H1 (cell line): ENCODE measurements at regions not wholly inside any gene's neighbourhood (a gene's known extent, or its start where the extent isn't known, plus 50 kb on each side); places are given as distances from the start of the nearest gene placed in this dataset.

ENCODE experiments used
- CTCF ChIA-PET: fragments of 300-600 bp; sonication (Branson Sonifier 250); formaldehyde crosslinking; loops from one replicate; lab custom pipeline; 2021; ENCODE audit not compliant: partially characterized antibody; lab: Charles Lee
- POLR2A ChIA-PET: fragments of 300-600 bp; sonication (Branson Sonifier 250); formaldehyde crosslinking; loops from one replicate; lab custom pipeline; 2021; ENCODE audit warnings: inconsistent platforms; ENCODE audit not compliant: partially characterized antibody; lab: Charles Lee
- DNase-seq, 2 experiments: peaks; one replicate each; pipeline versions ENCODE4 v3.0.0 to v3.0.0-alpha.2; 2010 to 2022; ENCODE audit warnings: low spot score in 2 of 2, low read depth in 1 of 2, mixed read lengths in 1 of 2
- FAIRE-seq: peaks from 2 replicates; lab custom pipeline; 2011; peaks lifted over from hg19 to GRCh38; lab: Jason Lieb, UNC
- H2AFZ ChIP-seq: 2 replicates; pipeline ENCODE4 v1.8.1; 2012; ENCODE audit warnings: low read length, inconsistent platforms
- H2AK5ac ChIP-seq: 2 replicates; pipeline ENCODE4 v1.6.1; 2013; ENCODE audit warnings: low read depth, low read length
- H2BK120ac ChIP-seq: replicated peaks from 2 replicates; pipeline ENCODE3; 2013; ENCODE audit warnings: low read depth, low read length, inconsistent platforms
- H2BK12ac ChIP-seq: 2 replicates; pipeline ENCODE4 v1.6.1; 2013; ENCODE audit warnings: low read depth, low read length
- H2BK15ac ChIP-seq: 2 replicates; pipeline ENCODE4 v1.6.1; 2013; ENCODE audit warnings: low read length
- H2BK20ac ChIP-seq: 2 replicates; pipeline ENCODE4 v1.6.1; 2013; ENCODE audit warnings: low read length
- H2BK5ac ChIP-seq: 2 replicates; pipeline ENCODE4 v1.6.1; 2013; ENCODE audit warnings: low read depth, low read length
- H3K14ac ChIP-seq: 2 replicates; pipeline ENCODE4 v1.6.1; 2013; ENCODE audit warnings: inconsistent platforms; ENCODE audit not compliant: insufficient read length
- H3K18ac ChIP-seq: 2 replicates; pipeline ENCODE4 v1.6.1; 2013; ENCODE audit warnings: low read length; ENCODE audit errors: extremely low read depth
- H3K23ac ChIP-seq: 2 replicates; pipeline ENCODE4 v1.6.1; 2013; ENCODE audit warnings: inconsistent platforms; ENCODE audit not compliant: insufficient read length
- H3K23me2 ChIP-seq: 2 replicates; pipeline ENCODE4 v1.6.1; 2013; ENCODE audit warnings: low read depth, low read length
- H3K27ac ChIP-seq: 2 replicates; pipeline ENCODE4 v1.6.1; 2011; ENCODE audit warnings: low read depth, low read length, inconsistent platforms
- H3K27me3 ChIP-seq, 4 experiments: replicated peaks in 1 of 4; 1 replicate in 1 of 4; 2 replicates in 3 of 4; pipeline versions ENCODE4 v1.6.1 to v1.8.1; 2011 to 2013; ENCODE audit warnings: low read length in 3 of 4, mild to moderate bottlenecking in 3 of 4, inconsistent platforms in 2 of 4, mixed read lengths in 2 of 4, moderate library complexity in 1 of 4; ENCODE audit not compliant: control insufficient read depth in 3 of 4, insufficient read depth in 3 of 4; ENCODE audit errors: extremely low read depth in 1 of 4
- H3K36me3 ChIP-seq, 4 experiments: 2 replicates each; pipeline versions ENCODE4 v1.6.1 to v1.8.1; 2011 to 2013; ENCODE audit warnings: mild to moderate bottlenecking in 4 of 4, low read length in 3 of 4, moderate library complexity in 2 of 4, control low read depth in 1 of 4, inconsistent platforms in 1 of 4; ENCODE audit not compliant: insufficient read depth in 4 of 4, control insufficient read depth in 2 of 4
- H3K4ac ChIP-seq: replicated peaks from 2 replicates; pipeline ENCODE3; 2013; ENCODE audit warnings: low read length, low read depth, mixed read lengths, inconsistent platforms; ENCODE audit not compliant: insufficient read length
- H3K4me1 ChIP-seq, 4 experiments: replicated peaks in 1 of 4; 1 replicate in 1 of 4; 2 replicates in 3 of 4; pipeline versions ENCODE4 v1.6.1 to v1.8.1; 2011 to 2013; ENCODE audit warnings: low read length in 3 of 4, inconsistent platforms in 2 of 4, mixed read lengths in 1 of 4; ENCODE audit not compliant: insufficient read depth in 4 of 4, control insufficient read depth in 3 of 4
- H3K4me2 ChIP-seq, 2 experiments: 2 replicates each; pipeline versions ENCODE4 v1.6.1 to v1.8.1; 2011 to 2013; ENCODE audit warnings: low read depth in 2 of 2, low read length in 2 of 2, control low read depth in 1 of 2, inconsistent platforms in 1 of 2, mild to moderate bottlenecking in 1 of 2; ENCODE audit not compliant: insufficient read depth in 1 of 2
- H3K4me3 ChIP-seq, 4 experiments: fragments of 200-600, 300-600 bp in 1 of 4; sonication (generic), shearing (Covaris generic), sonication (Bioruptor Twin) in 1 of 4; 2 replicates each; pipeline versions ENCODE4 v1.5.1 to v1.8.1; 2011 to 2016; ENCODE audit warnings: low read length in 4 of 4, low read depth in 3 of 4, control low read depth in 2 of 4, inconsistent platforms in 2 of 4, mild to moderate bottlenecking in 2 of 4, mixed read lengths in 1 of 4, moderate library complexity in 1 of 4; ENCODE audit not compliant: insufficient read depth in 2 of 4; ENCODE audit errors: extremely low read depth in 1 of 4
- H3K56ac ChIP-seq: replicated peaks from 2 replicates; pipeline ENCODE3; 2013; ENCODE audit warnings: low read depth, mild to moderate bottlenecking, mixed read lengths, low read length, inconsistent platforms; ENCODE audit not compliant: insufficient read length
- H3K79me1 ChIP-seq: 2 replicates; pipeline ENCODE4 v1.6.1; 2013; ENCODE audit warnings: low read depth, low read length, control low read depth
- H3K79me2 ChIP-seq, 2 experiments: 2 replicates each; pipeline versions ENCODE4 v1.6.1 to v1.8.1; 2012 to 2013; ENCODE audit warnings: low read length in 2 of 2, mild to moderate bottlenecking in 2 of 2, inconsistent platforms in 1 of 2; ENCODE audit not compliant: insufficient read depth in 2 of 2, control insufficient read depth in 1 of 2
- H3K9ac ChIP-seq, 4 experiments: replicated peaks in 1 of 4; 1 replicate in 1 of 4; 2 replicates in 3 of 4; pipeline versions ENCODE4 v1.6.1 to v1.8.1; 2011 to 2013; ENCODE audit warnings: low read depth in 3 of 4, low read length in 3 of 4, control low read depth in 2 of 4, mild to moderate bottlenecking in 2 of 4, moderate library complexity in 2 of 4, inconsistent platforms in 1 of 4; ENCODE audit errors: extremely low read depth in 1 of 4
- H3K9me3 ChIP-seq, 2 experiments: 2 replicates each; pipeline versions ENCODE4 v1.6.1 to v1.8.1; 2012 to 2013; ENCODE audit warnings: mild to moderate bottlenecking in 2 of 2, moderate library complexity in 2 of 2, control low read depth in 1 of 2, inconsistent platforms in 1 of 2, low read depth in 1 of 2, low read length in 1 of 2, mixed read lengths in 1 of 2; ENCODE audit not compliant: insufficient read depth in 2 of 2
- H4K20me1 ChIP-seq, 2 experiments: replicated peaks in 1 of 2; 2 replicates each; pipeline versions ENCODE3 to v1.8.1; 2011 to 2013; ENCODE audit warnings: inconsistent platforms in 2 of 2, low read length in 2 of 2, mild to moderate bottlenecking in 1 of 2; ENCODE audit not compliant: insufficient read depth in 2 of 2, control insufficient read depth in 1 of 2
- H4K5ac ChIP-seq: 2 replicates; pipeline ENCODE4 v1.6.1; 2013; ENCODE audit warnings: low read length, low read depth, mixed read lengths, inconsistent platforms; ENCODE audit not compliant: insufficient read length
- H4K8ac ChIP-seq: 2 replicates; pipeline ENCODE4 v1.8.0; 2013; ENCODE audit warnings: mild to moderate bottlenecking, moderate library complexity, low read length, inconsistent platforms; ENCODE audit not compliant: insufficient read depth; ENCODE audit errors: extremely low read depth
- H4K91ac ChIP-seq: replicated peaks from 2 replicates; pipeline ENCODE3; 2013; ENCODE audit warnings: low read length, mixed read lengths, inconsistent platforms; ENCODE audit not compliant: insufficient read length
- CREB1 ChIP-seq: IDR thresholded peaks from 2 replicates; pipeline ENCODE4 v1.6.1; 2012; ENCODE audit warnings: inconsistent platforms
- CTCF ChIP-seq, 3 experiments: IDR thresholded peaks; 1 replicate in 2 of 3; 2 replicates in 1 of 3; pipeline versions ENCODE4 v1.5.1 to v1.6.1; 2011; ENCODE audit warnings: low read length in 3 of 3, mild to moderate bottlenecking in 3 of 3, inconsistent platforms in 2 of 3, low read depth in 1 of 3, moderate library complexity in 1 of 3; ENCODE audit not compliant: insufficient read depth in 1 of 3; ENCODE audit errors: control extremely low read depth in 1 of 3
- EP300 ChIP-seq, 2 experiments: IDR thresholded peaks; 1 replicate in 1 of 2; 2 replicates in 1 of 2; pipeline ENCODE4 v1.6.1; 2011 to 2012; ENCODE audit warnings: low read depth in 2 of 2, low read length in 2 of 2, mild to moderate bottlenecking in 2 of 2, borderline replicate concordance in 1 of 2, inconsistent platforms in 1 of 2, moderate library complexity in 1 of 2
- HDAC2 ChIP-seq, 2 experiments: fragments of 300-600 bp in 1 of 2; sonication (generic) in 1 of 2; IDR thresholded peaks; 2 replicates each; pipeline ENCODE4 v1.6.1; 2011 to 2012; ENCODE audit warnings: low read depth in 2 of 2, low read length in 2 of 2, mild to moderate bottlenecking in 2 of 2, moderate library complexity in 2 of 2, borderline replicate concordance in 1 of 2, inconsistent platforms in 1 of 2
- JUND ChIP-seq: IDR thresholded peaks from 2 replicates; pipeline ENCODE4 v1.6.1; 2011; ENCODE audit warnings: mild to moderate bottlenecking, improper control_type of control experiment, low read length
- KDM1A ChIP-seq: fragments of 200-600, 300-600 bp; sonication (generic); IDR thresholded peaks from 2 replicates; pipeline ENCODE4 v1.7.1; 2016; ENCODE audit warnings: mild to moderate bottlenecking, low read length, borderline replicate concordance
- KDM4A ChIP-seq: IDR thresholded peaks from one replicate; pipeline ENCODE4 v1.7.1; 2012; ENCODE audit warnings: low read depth, mild to moderate bottlenecking, moderate library complexity, low read length, inconsistent platforms; ENCODE audit not compliant: severe bottlenecking
- NRF1 ChIP-seq: IDR thresholded peaks from 2 replicates; pipeline ENCODE4 v1.6.1; 2011; ENCODE audit warnings: mild to moderate bottlenecking, low read depth, low read length, improper control_type of control experiment
- POU5F1 ChIP-seq: IDR thresholded peaks from 2 replicates; pipeline ENCODE4 v1.6.1; 2011; ENCODE audit warnings: low read depth, mild to moderate bottlenecking, low read length, moderate library complexity
- SUZ12 ChIP-seq: fragments of 200-600 bp; sonication (generic); IDR thresholded peaks from 2 replicates; pipeline ENCODE4 v1.6.1; 2012; ENCODE audit warnings: mild to moderate bottlenecking, inconsistent platforms, low read length, moderate library complexity, mixed read lengths
- TBP ChIP-seq: IDR thresholded peaks from 2 replicates; pipeline ENCODE4 v1.6.1; 2011; ENCODE audit warnings: low read depth, low read length, improper control_type of control experiment
- ZNF274 ChIP-seq: IDR thresholded peaks from 2 replicates; pipeline ENCODE4 v1.7.0; 2012; ENCODE audit warnings: low read length, borderline replicate concordance; ENCODE audit errors: extremely low read depth
- WGBS, 2 experiments: shearing (Covaris generic) in 1 of 2; methylation state at CpG; one replicate each; pipeline versions ENCODE4 v1.1.6 to v1.1.7; 2013 to 2015; ENCODE audit warnings: low lambda C conversion rate in 2 of 2, mixed read lengths in 2 of 2, inconsistent platforms in 1 of 2, low coverage in 1 of 2, missing lambda C conversion rate in 1 of 2; ENCODE audit not compliant: insufficient replicate concordance in 2 of 2, insufficient coverage in 1 of 2, insufficient read length in 1 of 2; ENCODE audit errors: extremely low coverage in 1 of 2, missing lambda C conversion rate in 1 of 2; 5-methylcytosine and 5-hydroxymethylcytosine counted together

GRCh38 chr5:152066784-152067183 lies 142.1 kb upstream of the GLRA1 start:
- Histone ChIP-seq H2BK5ac (no peak overlapping the region), H4K91ac (no peak overlapping the region), H3K9ac (no peak overlapping the region), H2BK120ac (no peak overlapping the region), H3K18ac (no peak overlapping the region), H3K79me1 (no peaks in the 10 kb centered on the region), H3K36me3 (no peaks in the 10 kb centered on the region), H2BK20ac (no peak overlapping the region), H2AK5ac (no peak overlapping the region), H2BK12ac (no peak overlapping the region), H3K4me2 (no peak overlapping the region), H3K23ac (no peak overlapping the region), H3K56ac (no peak overlapping the region), H2AFZ (no peak overlapping the region), H4K8ac (no peak overlapping the region), H3K23me2 (no peaks in the 10 kb centered on the region), H4K20me1 (no peaks in the 10 kb centered on the region), H3K27ac (no peak overlapping the region), H3K4me1 (peaks cover 0 to 7% (median 2%) of the 10 kb centered on the region in 4 experiments; a peak in 2 of 7 replicates), H3K27me3 (no peaks in the 10 kb centered on the region), H3K79me2 (no peaks in the 10 kb centered on the region), H4K5ac (no peak overlapping the region), H3K9me3 (no peaks in the 10 kb centered on the region)
- CTCF ChIA-PET: interaction anchor here (1.7 kb wide), 1 partner anchor 13 kb away, joined by 4 read pairs; no protein-coding TSS in a partner anchor
- FAIRE-seq: no peak
- TF ChIP-seq SUZ12 (no peak), HDAC2 (IDR thresholded peaks at IDR 0.05; ENCODE audit: borderline replicate concordance in 1 of 2, low read depth in 2 of 2, low read length in 2 of 2) (no peak), TBP (no peak), CREB1 (no peak), EP300 (IDR thresholded peaks at IDR 0.05; ENCODE audit: borderline replicate concordance in 1 of 2, low read depth in 2 of 2, low read length in 2 of 2) (no peak), JUND (no peak), CTCF (IDR thresholded peaks at IDR 0.05; ENCODE audit: control extremely low read depth in 1 of 3, insufficient read depth in 1 of 3, low read depth in 1 of 3, low read length in 3 of 3) (no peak), NRF1 (no peak), ZNF274 (no peak), POU5F1 (no peak), KDM4A (no peak), KDM1A (no peak)
- TF ChIP-seq, all 59 proteins: peak for 0
- H3K4me3 ChIP-seq: no peak overlapping the region; a peak in 1 of 8 replicates
- whole genome bisulfite sequencing, 2 experiments: 67% methylated on average over 3 of the region's 3 CpGs; no CpG with 5 or more reads in 1 of the 2 experiments
- no peak overlapping the region for H2BK15ac ChIP-seq
- no peak overlapping the region for H3K4ac ChIP-seq
- no peak overlapping the region for H3K14ac ChIP-seq
- DNase-seq: no peak
- POLR2A ChIA-PET: no interaction called here
